SK-N-SH (cell line): ENCODE measurements at regions not wholly inside any gene's neighbourhood (a gene's known extent, or its start where the extent isn't known, plus 50 kb on each side); places are given as distances from the start of the nearest gene placed in this dataset.
"Not testable (repeated sequence)": the region's sequence is repeated elsewhere in the genome, so short reads cannot be mapped to it uniquely, and the experiment has no call there.

Experiments used
- CTCF ChIA-PET: fragments of 300-600, 350-600 bp; formaldehyde crosslinking; extraction: SDS; loops from one replicate; lab custom pipeline; 2021; lab: Yijun Ruan, JAX
- POLR2A ChIA-PET: fragments of 350-600 bp; sonication (Branson Sonifier 250); formaldehyde crosslinking; extraction: SDS; loops from one replicate; lab custom pipeline; 2020; ENCODE audit warnings: antibody characterized with exemption, inconsistent platforms; lab: Yijun Ruan, JAX
- DNase-seq: peaks from one replicate; pipeline ENCODE4 v3.0.0; 2012
- H2AFZ ChIP-seq: fragments of 200-600 bp; sonication (generic); 2 replicates; pipeline ENCODE4 v1.8.1; 2016; ENCODE audit warnings: antibody characterized with exemption, mild to moderate bottlenecking, low read depth
- H3F3A ChIP-seq: fragments of 200-600 bp; sonication (generic); replicated peaks from 2 replicates; pipeline ENCODE3; 2016; ENCODE audit warnings: antibody characterized with exemption, mild to moderate bottlenecking; ENCODE audit not compliant: insufficient read depth
- H3K27ac ChIP-seq, 2 experiments: fragments of 200-500 bp in 1 of 2; fragments of 200-600 bp in 1 of 2; sonication (Bioruptor generic) in 1 of 2; sonication (generic), shearing (Covaris generic) in 1 of 2; 2 replicates each; pipeline versions ENCODE4 v1.5.1 to v1.6.1; 2014 to 2016; ENCODE audit warnings: low read depth in 2 of 2, inconsistent platforms in 1 of 2, low read length in 1 of 2, mild to moderate bottlenecking in 1 of 2, mixed read lengths in 1 of 2
- H3K27me3 ChIP-seq: fragments of 200-600 bp; sonication (generic), shearing (Covaris generic); 2 replicates; pipeline ENCODE4 v1.6.1; 2016; ENCODE audit warnings: mixed run types; ENCODE audit not compliant: insufficient read depth
- H3K36me3 ChIP-seq, 2 experiments: fragments of 200-500 bp in 1 of 2; fragments of 200-600 bp in 1 of 2; sonication (Bioruptor generic) in 1 of 2; sonication (generic) in 1 of 2; replicated peaks in 1 of 2; 2 replicates each; pipeline versions ENCODE3 to v1.5.1; 2014 to 2016; ENCODE audit warnings: low read length in 1 of 2, mild to moderate bottlenecking in 1 of 2; ENCODE audit not compliant: insufficient read depth in 2 of 2, control insufficient read depth in 1 of 2
- H3K4me1 ChIP-seq, 2 experiments: fragments of 200-500 bp in 1 of 2; fragments of 200-600 bp in 1 of 2; sonication (Bioruptor generic) in 1 of 2; sonication (generic), shearing (Covaris generic) in 1 of 2; 2 replicates each; pipeline versions ENCODE4 v1.5.1 to v1.6.1; 2014 to 2016; ENCODE audit warnings: low read depth in 1 of 2, low read length in 1 of 2, mixed run types in 1 of 2; ENCODE audit not compliant: insufficient read depth in 2 of 2, control insufficient read depth in 1 of 2
- H3K4me2 ChIP-seq: fragments of 200-600 bp; sonication (generic), shearing (Covaris generic); 2 replicates; pipeline ENCODE4 v1.6.1; 2017; ENCODE audit warnings: mixed run types
- H3K4me3 ChIP-seq, 2 experiments: fragments of 200-500 bp in 1 of 2; fragments of 200-600 bp in 1 of 2; sonication (Bioruptor generic) in 1 of 2; sonication (generic), shearing (Covaris generic) in 1 of 2; 2 replicates each; pipeline versions ENCODE4 v1.5.1 to v1.8.1; 2014 to 2016; ENCODE audit warnings: low read depth in 2 of 2, inconsistent platforms in 1 of 2, low read length in 1 of 2, mild to moderate bottlenecking in 1 of 2, mixed read lengths in 1 of 2, moderate library complexity in 1 of 2
- H3K79me2 ChIP-seq: fragments of 200-600 bp; sonication (generic); 2 replicates; pipeline ENCODE4 v1.8.1; 2017; ENCODE audit warnings: mild to moderate bottlenecking; ENCODE audit not compliant: insufficient read depth
- H3K9ac ChIP-seq: fragments of 200-600 bp; sonication (generic); 2 replicates; pipeline ENCODE4 v1.6.1; 2017; ENCODE audit warnings: mixed run types
- H3K9me2 ChIP-seq: fragments of 200-600 bp; sonication (generic); 2 replicates; pipeline ENCODE4 v1.6.1; 2017; ENCODE audit warnings: mixed run types
- H3K9me3 ChIP-seq: fragments of 200-600 bp; sonication (generic); 2 replicates; pipeline ENCODE4 v1.6.1; 2017; ENCODE audit warnings: mixed run types, mild to moderate bottlenecking, moderate library complexity
- H4K20me1 ChIP-seq: fragments of 200-600 bp; sonication (generic); 2 replicates; pipeline ENCODE4 v1.6.1; 2017; ENCODE audit warnings: mild to moderate bottlenecking, mixed run types; ENCODE audit not compliant: insufficient read depth
- CHD2 ChIP-seq: fragments of 150-350 bp; IDR thresholded peaks from 2 replicates; pipeline ENCODE4 v1.6.1; 2018; ENCODE audit warnings: low read length; ENCODE audit not compliant: partially characterized antibody
- CTCF ChIP-seq: fragments of 200-600 bp; sonication (generic); IDR thresholded peaks from 2 replicates; pipeline ENCODE4 v1.6.1; 2017; ENCODE audit warnings: antibody characterized with exemption, mild to moderate bottlenecking, moderate library complexity
- EP300 ChIP-seq, 2 experiments: IDR thresholded peaks; 2 replicates each; pipeline versions ENCODE4 v1.4.0 to v1.6.1; 2012; ENCODE audit warnings: borderline replicate concordance in 1 of 2, low read depth in 1 of 2, low read length in 1 of 2
- EZH2phosphoT487 ChIP-seq: fragments of 200-600 bp; sonication (generic); IDR thresholded peaks from 2 replicates; pipeline ENCODE4 v1.6.1; 2017; ENCODE audit warnings: low read depth, mixed run types, mild to moderate bottlenecking, antibody characterized with exemption, moderate library complexity, borderline replicate concordance
- FOXM1 ChIP-seq: IDR thresholded peaks from 2 replicates; pipeline ENCODE4 v1.4.0; 2012; ENCODE audit warnings: low read depth, mild to moderate bottlenecking
- GABPA ChIP-seq: IDR thresholded peaks from 2 replicates; pipeline ENCODE4 v1.4.0; 2012; ENCODE audit warnings: low read depth, mild to moderate bottlenecking
- JUND ChIP-seq: IDR thresholded peaks from 2 replicates; pipeline ENCODE4 v1.4.0; 2012
- MAX ChIP-seq: IDR thresholded peaks from 2 replicates; pipeline ENCODE4 v1.4.0; 2012; ENCODE audit warnings: low read depth
- NRF1 ChIP-seq: IDR thresholded peaks from 2 replicates; pipeline ENCODE4 v1.6.1; 2012; ENCODE audit warnings: low read depth, mild to moderate bottlenecking, low read length
- PBX3 ChIP-seq: IDR thresholded peaks from 2 replicates; pipeline ENCODE4; 2012
- RAD21 ChIP-seq: IDR thresholded peaks from 2 replicates; pipeline ENCODE4 v1.6.1; 2012; ENCODE audit warnings: mild to moderate bottlenecking, low read length
- RXRA ChIP-seq: IDR thresholded peaks from 2 replicates; pipeline ENCODE4 v1.4.0; 2012; ENCODE audit warnings: low read depth, mild to moderate bottlenecking, borderline replicate concordance
- TAF1 ChIP-seq: IDR thresholded peaks from 2 replicates; pipeline ENCODE4 v1.6.1; 2012; ENCODE audit warnings: low read depth, mild to moderate bottlenecking, low read length, moderate library complexity, borderline replicate concordance
- TCF12 ChIP-seq: IDR thresholded peaks from 2 replicates; pipeline ENCODE4 v1.4.0; 2012
- YY1 ChIP-seq: IDR thresholded peaks from 2 replicates; pipeline ENCODE4 v1.4.0; 2012; ENCODE audit warnings: low read depth, mild to moderate bottlenecking
- WGBS: methylation state at CpG from one replicate; pipeline ENCODE4 v1.1.6; 2017; ENCODE audit warnings: low lambda C conversion rate; 5-methylcytosine and 5-hydroxymethylcytosine counted together

GRCh38 chr3:197362081-197362480, 63.7 kb upstream of the DLG1 start:
- no peaks in the 10 kb centered on the region for H3K36me3 ChIP-seq
- H3K9ac ChIP-seq: no peak overlapping the region
- TF ChIP-seq PBX3: no peak
- TF ChIP-seq EP300 (IDR thresholded peaks at IDR 0.05; ENCODE audit: borderline replicate concordance in 1 of 2, low read depth in 1 of 2, low read length in 1 of 2): no peak
- TF ChIP-seq RXRA: no peak
- no peak overlapping the region for H3K27ac ChIP-seq
- H3K4me3 ChIP-seq: no peak overlapping the region
- WGBS: 55% methylated on average over 2 of the region's 2 CpGs
- DNase-seq: no peak
- no peaks in the 10 kb centered on the region for H3K79me2 ChIP-seq
- H3K9me3 ChIP-seq: 0 out of 2 replicates have a peak, but pooled peaks cover 7% of the 10 kb centered on the region
- H4K20me1 ChIP-seq: no peaks in the 10 kb centered on the region
- peaks cover 4 to 7% of the 10 kb centered on the region in 2 experiments; a peak in 3 of 4 replicates for H3K4me1 ChIP-seq
- CTCF ChIA-PET: no interaction called here
- POLR2A ChIA-PET: no interaction called here
- H3K4me2 ChIP-seq: no peak overlapping the region
- H3K9me2 ChIP-seq: no peaks in the 10 kb centered on the region
- no peaks in the 10 kb centered on the region for H3K27me3 ChIP-seq
- H3F3A ChIP-seq: no peaks in the 10 kb centered on the region
- H2AFZ ChIP-seq: no peak overlapping the region

- CTCF ChIA-PET: interaction anchor here (1.0 kb wide), 1 partner anchor 103 kb away, joined by 4 read pairs; no protein-coding TSS in a partner anchor
- POLR2A ChIA-PET: not testable (repeated sequence)
Observed at GRCh38 chr3:197360095-197360494, 61.7 kb upstream of the DLG1 start.

GRCh38 chr3:197359476-197359875, 61.1 kb upstream of the DLG1 start:
- DNase-seq, H3K4me2 ChIP-seq, H3K9me3 ChIP-seq, H3K36me3 ChIP-seq, H3K79me2 ChIP-seq, H3K4me3 ChIP-seq, POLR2A ChIA-PET, H3K4me1 ChIP-seq, H2AFZ ChIP-seq, H3K27ac ChIP-seq, H3K9me2 ChIP-seq, H3K9ac ChIP-seq, H3F3A ChIP-seq, H3K27me3 ChIP-seq, H4K20me1 ChIP-seq: not testable (repeated sequence)
- 71% methylated on average over 3 of the region's 3 CpGs for WGBS
- CTCF ChIA-PET: interaction anchor here (1.0 kb wide), 1 partner anchor 102 kb away, joined by 4 read pairs; no protein-coding TSS in a partner anchor

More at GRCh38 chr3:197360095-197360494, 61.7 kb upstream of the DLG1 start:
- not testable (repeated sequence) for H3K36me3 ChIP-seq, H4K20me1 ChIP-seq, H3K27me3 ChIP-seq, H3K79me2 ChIP-seq, H3K4me3 ChIP-seq, H3F3A ChIP-seq, H3K9ac ChIP-seq, H3K4me1 ChIP-seq, H3K4me2 ChIP-seq, DNase-seq, H2AFZ ChIP-seq, H3K9me3 ChIP-seq, H3K27ac ChIP-seq, H3K9me2 ChIP-seq
- WGBS: 13% methylated on average over 1 of the region's 3 CpGs

- ChIA-PET CTCF (interaction anchor here (1.3 kb wide), 1 partner anchor 153 kb away, joined by 3 read pairs; no protein-coding TSS in a partner anchor), POLR2A (no interaction called here)
- H3K9me3 ChIP-seq: 0 out of 2 replicates have a peak, but pooled peaks cover 7% of the 10 kb centered on the region
- no peaks in the 10 kb centered on the region for H3K79me2 ChIP-seq
- H3F3A ChIP-seq: no peaks in the 10 kb centered on the region
- H3K9ac ChIP-seq: no peak overlapping the region
- no peaks in the 10 kb centered on the region for H3K36me3 ChIP-seq
- H2AFZ ChIP-seq: no peak overlapping the region
- WGBS: 93% methylated on average over 5 of the region's 5 CpGs
- peaks cover 0 to 29% of the 10 kb centered on the region in 2 experiments; a peak in 1 of 4 replicates for H3K4me1 ChIP-seq
- no peak overlapping the region for H3K27ac ChIP-seq
- no peaks in the 10 kb centered on the region for H4K20me1 ChIP-seq
- H3K9me2 ChIP-seq: no peaks in the 10 kb centered on the region
- no peak overlapping the region for H3K4me2 ChIP-seq
- H3K4me3 ChIP-seq: no peak overlapping the region
- H3K27me3 ChIP-seq: no peaks in the 10 kb centered on the region
- DNase-seq: no peak
- TF ChIP-seq EZH2phosphoT487 (no peak), FOXM1 (no peak), TAF1 (no peak), CTCF (no peak), YY1 (no peak), MAX (no peak), TCF12 (no peak), RXRA (no peak), RAD21 (no peak), GABPA (no peak), NRF1 (no peak), CHD2 (no peak), JUND (no peak)
Observed at GRCh38 chr3:197356741-197357140, 58.3 kb upstream of the DLG1 start.
